Tibial artery (tissue), 4 donors: ENCODE measurements at regions not wholly inside any gene's neighbourhood (a gene's known extent, or its start where the extent isn't known, plus 50 kb on each side); places are given as distances from the start of the nearest gene placed in this dataset.
"Not testable (repeated sequence)": the region's sequence is repeated elsewhere in the genome, so short reads cannot be mapped to it uniquely, and the experiment has no call there.

Source experiments
- DNase-seq, 2 donors: peaks; one replicate each; pipeline ENCODE4 v3.0.0-alpha.2; 2019
- H3K27ac ChIP-seq, 2 donors: fragments of 200-600 bp; sonication (generic) in 1 of 2; 1 replicate in 1 of 2; 2 replicates in 1 of 2; pipeline ENCODE4 v1.5.1; 2018 to 2019; ENCODE audit warnings: mild to moderate bottlenecking in 1 of 2
- H3K27me3 ChIP-seq, 2 donors: fragments of 200-600 bp; sonication (generic) in 1 of 2; one replicate each; pipeline versions ENCODE4 v1.5.1 to v1.6.0; 2016 to 2019
- H3K36me3 ChIP-seq, 3 donors: fragments of 200-600 bp; sonication (generic) in 2 of 3; one replicate each; pipeline ENCODE4 v1.5.1; 2016 to 2019; ENCODE audit warnings: mild to moderate bottlenecking in 2 of 3
- H3K4me1 ChIP-seq, 4 donors: fragments of 200-600 bp; sonication (generic) in 2 of 4; 1 replicate in 3 of 4; 2 replicates in 1 of 4; pipeline ENCODE4 v1.5.1; 2016 to 2019
- H3K4me3 ChIP-seq, 2 donors: fragments of 200-600 bp; sonication (generic) in 1 of 2; 1 replicate in 1 of 2; 2 replicates in 1 of 2; pipeline ENCODE4 v1.5.1; 2018 to 2019; ENCODE audit warnings: mild to moderate bottlenecking in 2 of 2
- H3K9me3 ChIP-seq, 3 donors: fragments of 200-600 bp; sonication (generic) in 1 of 3; one replicate each; pipeline ENCODE4 v1.5.1; 2016 to 2019
- intact Hi-C: fragments of 100-400 bp; cut with DNase I; formaldehyde crosslinking; loops from one replicate; pipeline ENCODE4 v1.15.0; 2023; ENCODE audit warnings: low total_unique reads
- TF ChIP-seq, protein P1 (sequence below), 2 experiments: fragments of 200-600 bp in 1 of 2; fragments of 450-650 bp in 1 of 2; IDR thresholded peaks; one replicate each; pipeline ENCODE4 v1.5.1; 2017 to 2019; ENCODE audit warnings: antibody characterized with exemption in 2 of 2, mild to moderate bottlenecking in 1 of 2, moderate library complexity in 1 of 2

DNA sequence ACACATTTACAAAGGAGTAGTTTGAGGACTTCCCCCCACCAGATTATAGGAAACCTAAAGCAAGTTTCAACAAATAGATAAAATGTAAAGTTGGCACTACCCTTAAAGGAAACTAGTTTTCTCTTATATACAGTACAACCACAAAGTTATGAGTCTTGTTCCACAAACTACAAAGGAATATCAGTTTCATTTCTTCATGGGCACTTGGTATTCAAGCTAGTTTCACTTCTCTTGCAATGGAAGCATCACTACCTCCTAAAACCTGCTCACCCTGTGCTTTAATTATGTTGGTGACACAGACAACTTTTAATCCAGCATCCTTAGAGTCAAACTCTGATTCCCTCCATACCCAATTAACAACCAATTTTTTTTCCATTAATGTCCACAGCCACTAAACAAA lies 707.0 kb downstream of the ROBO2 start:
- TF ChIP-seq, protein P1, sequence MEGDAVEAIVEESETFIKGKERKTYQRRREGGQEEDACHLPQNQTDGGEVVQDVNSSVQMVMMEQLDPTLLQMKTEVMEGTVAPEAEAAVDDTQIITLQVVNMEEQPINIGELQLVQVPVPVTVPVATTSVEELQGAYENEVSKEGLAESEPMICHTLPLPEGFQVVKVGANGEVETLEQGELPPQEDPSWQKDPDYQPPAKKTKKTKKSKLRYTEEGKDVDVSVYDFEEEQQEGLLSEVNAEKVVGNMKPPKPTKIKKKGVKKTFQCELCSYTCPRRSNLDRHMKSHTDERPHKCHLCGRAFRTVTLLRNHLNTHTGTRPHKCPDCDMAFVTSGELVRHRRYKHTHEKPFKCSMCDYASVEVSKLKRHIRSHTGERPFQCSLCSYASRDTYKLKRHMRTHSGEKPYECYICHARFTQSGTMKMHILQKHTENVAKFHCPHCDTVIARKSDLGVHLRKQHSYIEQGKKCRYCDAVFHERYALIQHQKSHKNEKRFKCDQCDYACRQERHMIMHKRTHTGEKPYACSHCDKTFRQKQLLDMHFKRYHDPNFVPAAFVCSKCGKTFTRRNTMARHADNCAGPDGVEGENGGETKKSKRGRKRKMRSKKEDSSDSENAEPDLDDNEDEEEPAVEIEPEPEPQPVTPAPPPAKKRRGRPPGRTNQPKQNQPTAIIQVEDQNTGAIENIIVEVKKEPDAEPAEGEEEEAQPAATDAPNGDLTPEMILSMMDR (IDR thresholded peaks at IDR 0.05): no peak
- H3K4me3 ChIP-seq: no peak overlapping the region
- no peak overlapping the region for H3K27ac ChIP-seq
- intact Hi-C loops: no loop called here
- no peaks in the 10 kb centered on the region for H3K27me3 ChIP-seq
- H3K4me1 ChIP-seq: no peaks in the 10 kb centered on the region
- no peaks in the 10 kb centered on the region for H3K9me3 ChIP-seq
- no peak for DNase-seq
- H3K36me3 ChIP-seq: no peaks in the 10 kb centered on the region

DNA sequence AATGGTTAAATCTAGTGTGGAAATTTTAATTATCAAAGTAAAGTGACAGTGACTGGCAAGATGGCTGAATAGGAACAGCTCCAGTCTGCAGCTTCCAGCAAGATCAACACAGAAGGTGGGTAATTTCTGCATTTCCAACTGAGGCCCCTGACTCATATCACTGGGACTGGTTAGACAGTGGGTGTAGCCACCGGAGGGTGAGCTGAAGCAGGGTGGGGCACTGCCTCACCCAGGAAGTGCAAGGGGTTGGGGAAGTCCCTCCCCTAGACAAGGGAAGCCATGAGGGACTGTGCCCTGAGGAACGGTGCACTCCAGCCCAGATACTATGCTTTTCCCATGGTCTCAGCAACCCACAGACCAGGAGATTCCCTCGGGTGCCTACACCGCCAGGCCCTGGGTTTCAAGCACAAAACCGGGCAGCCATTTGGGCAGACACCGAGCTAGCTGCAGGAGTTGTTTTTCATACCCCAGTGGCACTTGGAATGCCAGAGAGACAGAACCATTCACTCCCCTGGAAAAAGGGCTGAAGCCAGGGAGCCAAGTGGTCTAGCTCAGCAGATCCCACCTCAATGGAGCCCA lies 716.6 kb downstream of the ROBO2 start:
- H3K27ac ChIP-seq, H3K27me3 ChIP-seq, H3K36me3 ChIP-seq, H3K4me1 ChIP-seq, H3K4me3 ChIP-seq, DNase-seq: not testable (repeated sequence)
- peaks cover 0 to 18% (median 10%) of the 10 kb centered on the region in 3 donors for H3K9me3 ChIP-seq
- intact Hi-C loops: loop anchor here (1.0 kb wide), 1 partner anchor 12 kb away; no protein-coding TSS in a partner anchor

DNA sequence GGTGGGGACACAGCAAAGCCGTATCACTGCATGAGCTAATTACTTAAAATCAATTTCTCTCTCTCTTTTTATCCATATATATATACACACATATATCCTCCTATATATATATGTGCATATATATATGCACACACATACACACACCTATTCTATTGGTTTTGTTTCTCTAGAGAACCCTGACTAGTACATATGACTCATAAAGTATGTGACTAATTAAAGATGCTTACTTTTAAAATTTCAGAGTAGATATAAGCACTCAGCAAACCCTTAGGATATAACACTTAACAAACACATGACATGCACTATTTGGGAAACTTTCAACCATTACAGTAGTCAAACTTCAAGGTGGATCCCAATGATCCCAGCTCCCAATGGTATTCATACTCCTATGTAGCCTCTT lies 732.6 kb downstream of the ROBO2 start:
- Histone ChIP-seq H3K9me3 (no peaks in the 10 kb centered on the region), H3K27ac (no peak overlapping the region), H3K4me1 (no peaks in the 10 kb centered on the region), H3K36me3 (no peaks in the 10 kb centered on the region), H3K27me3 (no peaks in the 10 kb centered on the region), H3K4me3 (no peak overlapping the region)
- intact Hi-C loops: no loop called here
- DNase-seq: no peak
- TF ChIP-seq, protein P1 (IDR thresholded peaks at IDR 0.05): no peak

DNA sequence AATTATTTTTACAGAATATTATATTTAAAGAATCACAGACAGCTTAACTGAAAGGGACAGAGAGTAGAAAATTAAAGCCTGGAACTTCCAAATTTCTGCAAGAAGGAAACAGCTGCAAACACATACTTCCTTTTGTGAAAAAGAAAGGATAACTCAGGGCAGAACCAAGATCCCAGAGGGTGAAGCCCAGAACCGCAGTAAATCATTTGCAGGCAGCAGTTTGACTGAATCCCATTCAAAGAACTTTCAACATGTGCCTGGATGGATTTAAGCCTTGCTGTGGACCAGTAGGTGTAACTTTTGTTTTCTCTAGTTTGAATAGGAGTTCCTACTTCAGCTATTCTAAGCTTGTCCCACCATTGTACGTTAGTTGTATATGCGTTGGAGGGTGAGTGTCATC lies 733.2 kb downstream of the ROBO2 start:
- DNase-seq: no peak
- Histone ChIP-seq H3K9me3 (no peaks in the 10 kb centered on the region), H3K27ac (no peak overlapping the region), H3K4me3 (no peak overlapping the region), H3K4me1 (no peaks in the 10 kb centered on the region), H3K36me3 (no peaks in the 10 kb centered on the region), H3K27me3 (no peaks in the 10 kb centered on the region)
- TF ChIP-seq, protein P1 (IDR thresholded peaks at IDR 0.05): no peak
- intact Hi-C loops: no loop called here

DNA sequence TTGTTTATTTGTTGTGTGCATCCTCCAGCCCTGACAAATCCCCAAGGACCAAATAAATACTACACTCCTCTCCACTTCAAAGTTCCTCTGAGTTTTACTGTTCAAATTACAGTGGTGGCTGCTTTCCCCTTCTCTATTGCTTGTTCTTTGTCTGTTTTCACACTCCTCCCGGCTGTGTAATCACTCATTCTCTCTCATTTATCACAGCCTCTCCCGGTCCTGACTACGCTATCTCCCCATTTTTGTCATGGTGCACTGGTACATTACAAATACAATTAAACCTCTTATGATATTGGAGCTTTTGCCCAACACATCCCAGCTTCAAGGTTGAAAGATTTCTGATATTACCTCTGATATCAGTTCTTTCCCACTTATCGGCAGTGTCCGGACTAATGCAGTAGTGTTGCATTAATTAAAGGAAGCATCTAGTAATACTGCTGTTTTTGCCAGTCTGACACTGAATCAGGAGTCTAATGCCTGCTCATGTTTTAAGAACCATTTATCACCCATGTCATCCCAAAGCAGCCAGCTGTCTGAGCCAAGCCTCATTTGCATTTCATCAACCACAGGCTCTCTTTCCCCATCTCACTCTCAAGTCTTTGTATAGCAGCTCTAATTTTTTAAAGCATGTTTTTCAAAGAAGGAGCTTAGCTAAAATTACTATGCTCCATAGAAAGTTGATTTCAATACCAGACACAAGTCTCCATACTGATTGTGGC lies 740.5 kb downstream of the ROBO2 start:
- Histone ChIP-seq H3K27me3 (no peaks in the 10 kb centered on the region), H3K9me3 (no peaks in the 10 kb centered on the region), H3K4me1 (no peaks in the 10 kb centered on the region), H3K4me3 (no peak overlapping the region), H3K27ac (no peak overlapping the region), H3K36me3 (no peaks in the 10 kb centered on the region)
- intact Hi-C loops: no loop called here
- TF ChIP-seq, protein P1 (IDR thresholded peaks at IDR 0.05): no peak
- DNase-seq: no peak

DNA sequence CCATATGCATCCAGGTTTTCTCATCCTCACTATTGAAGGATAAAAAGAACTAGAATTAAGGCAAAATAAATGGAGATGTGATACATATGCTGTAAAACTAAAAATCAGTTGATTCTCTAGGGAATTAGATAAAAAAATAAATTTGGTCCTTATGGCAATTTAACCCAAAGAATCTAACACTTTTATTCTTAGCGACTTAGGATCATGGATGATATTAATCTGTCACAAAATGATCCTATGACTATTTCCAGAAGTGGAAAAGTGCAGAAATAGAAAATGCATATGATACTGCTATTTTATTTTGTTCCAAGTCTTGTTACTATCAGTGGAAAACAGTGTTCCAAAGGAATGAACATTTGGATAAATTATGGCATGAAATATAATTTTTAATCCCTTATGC lies 746.3 kb downstream of the ROBO2 start:
- TF ChIP-seq, protein P1 (IDR thresholded peaks at IDR 0.05): no peak
- intact Hi-C loops: no loop called here
- Histone ChIP-seq H3K36me3 (no peaks in the 10 kb centered on the region), H3K27me3 (no peaks in the 10 kb centered on the region), H3K4me3 (no peak overlapping the region), H3K9me3 (no peaks in the 10 kb centered on the region), H3K4me1 (no peaks in the 10 kb centered on the region), H3K27ac (no peak overlapping the region)
- DNase-seq: no peak
